ENCODE measurements at regions not wholly inside any gene's neighbourhood (a gene's known extent, or its start where the extent isn't known, plus 50 kb on each side); places are given as distances from the start of the nearest gene placed in this dataset.

DNA sequence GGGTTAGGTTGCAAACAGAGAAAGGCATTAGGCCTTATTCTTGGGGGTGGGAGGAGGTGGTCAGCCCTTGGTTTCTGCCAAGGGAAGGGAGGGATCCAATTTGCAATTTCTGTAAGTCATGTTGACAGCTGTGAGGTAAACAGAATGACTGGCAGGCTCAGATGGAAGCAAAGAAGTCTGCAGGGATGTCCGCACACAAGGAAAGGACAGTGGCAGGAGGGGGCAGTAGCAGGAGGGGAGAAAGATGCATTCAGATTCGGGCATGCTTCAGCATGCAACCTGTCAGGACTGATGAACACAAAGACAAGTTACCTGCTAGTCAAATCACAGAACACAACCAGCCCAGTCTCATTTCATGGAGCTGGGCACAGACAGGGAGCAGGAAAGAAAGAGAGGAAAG, 217.9 kb upstream of the FOXA2 start:
- DNase-seq (ENCODE audit: low read depth) = no peak
- TF ChIP-seq, protein P1, sequence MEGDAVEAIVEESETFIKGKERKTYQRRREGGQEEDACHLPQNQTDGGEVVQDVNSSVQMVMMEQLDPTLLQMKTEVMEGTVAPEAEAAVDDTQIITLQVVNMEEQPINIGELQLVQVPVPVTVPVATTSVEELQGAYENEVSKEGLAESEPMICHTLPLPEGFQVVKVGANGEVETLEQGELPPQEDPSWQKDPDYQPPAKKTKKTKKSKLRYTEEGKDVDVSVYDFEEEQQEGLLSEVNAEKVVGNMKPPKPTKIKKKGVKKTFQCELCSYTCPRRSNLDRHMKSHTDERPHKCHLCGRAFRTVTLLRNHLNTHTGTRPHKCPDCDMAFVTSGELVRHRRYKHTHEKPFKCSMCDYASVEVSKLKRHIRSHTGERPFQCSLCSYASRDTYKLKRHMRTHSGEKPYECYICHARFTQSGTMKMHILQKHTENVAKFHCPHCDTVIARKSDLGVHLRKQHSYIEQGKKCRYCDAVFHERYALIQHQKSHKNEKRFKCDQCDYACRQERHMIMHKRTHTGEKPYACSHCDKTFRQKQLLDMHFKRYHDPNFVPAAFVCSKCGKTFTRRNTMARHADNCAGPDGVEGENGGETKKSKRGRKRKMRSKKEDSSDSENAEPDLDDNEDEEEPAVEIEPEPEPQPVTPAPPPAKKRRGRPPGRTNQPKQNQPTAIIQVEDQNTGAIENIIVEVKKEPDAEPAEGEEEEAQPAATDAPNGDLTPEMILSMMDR (IDR thresholded peaks at IDR 0.05; ENCODE audit: insufficient read depth, low read depth, low read length, missing control alignments) = no peak
- H3K4me3 ChIP-seq (ENCODE audit: low read depth, low read length) = no peak overlapping the region

DNA sequence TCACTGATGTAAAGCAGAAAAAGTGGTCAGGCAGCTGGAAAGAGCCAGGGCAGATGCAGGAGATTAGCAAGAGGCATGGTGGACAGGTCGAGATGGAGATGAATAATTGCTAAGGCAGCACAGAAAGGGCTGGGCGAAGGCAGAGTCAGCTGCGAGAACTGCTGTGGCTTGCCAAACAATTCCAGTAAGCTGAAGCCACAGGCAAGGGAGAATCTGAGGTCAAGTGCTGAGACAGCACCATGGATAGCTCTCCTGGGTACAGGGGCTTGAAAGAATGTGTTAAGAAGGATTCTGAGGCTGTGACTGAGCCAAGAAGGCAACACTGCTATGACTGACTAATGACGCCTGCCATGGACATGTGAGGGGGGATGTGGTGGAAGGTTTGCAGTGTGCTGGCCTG, 220.8 kb upstream of the FOXA2 start:
- TF ChIP-seq, protein P1 (IDR thresholded peaks at IDR 0.05; ENCODE audit: insufficient read depth, low read depth, low read length, missing control alignments) = no peak
- H3K4me3 ChIP-seq (ENCODE audit: low read depth, low read length) = no peak overlapping the region
- no peak for DNase-seq (ENCODE audit: low read depth)

DNA sequence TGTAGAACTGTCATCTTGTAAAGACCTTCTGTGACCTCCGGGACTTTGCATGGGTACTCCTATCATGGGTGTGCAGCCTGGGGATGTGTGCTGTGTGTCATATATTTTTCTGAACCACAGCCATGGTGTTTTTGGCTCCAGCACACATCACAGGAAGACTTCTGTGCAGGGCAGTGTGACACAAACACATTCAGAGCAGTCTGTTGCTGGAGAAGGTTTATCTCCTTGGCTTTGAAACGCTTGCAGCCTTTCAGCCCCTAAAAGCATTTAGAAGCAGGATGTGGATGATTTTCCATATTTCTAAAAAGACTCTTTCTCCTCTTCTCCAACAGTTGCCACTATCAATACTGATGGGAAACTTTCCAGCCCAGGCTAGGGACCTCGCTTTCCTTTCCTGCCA, 221.6 kb upstream of the FOXA2 start:
- TF ChIP-seq, protein P1 (IDR thresholded peaks at IDR 0.05; ENCODE audit: insufficient read depth, low read depth, low read length, missing control alignments) = no peak
- no peak for DNase-seq (ENCODE audit: low read depth)
- H3K4me3 ChIP-seq (ENCODE audit: low read depth, low read length) = no peak overlapping the region

DNA sequence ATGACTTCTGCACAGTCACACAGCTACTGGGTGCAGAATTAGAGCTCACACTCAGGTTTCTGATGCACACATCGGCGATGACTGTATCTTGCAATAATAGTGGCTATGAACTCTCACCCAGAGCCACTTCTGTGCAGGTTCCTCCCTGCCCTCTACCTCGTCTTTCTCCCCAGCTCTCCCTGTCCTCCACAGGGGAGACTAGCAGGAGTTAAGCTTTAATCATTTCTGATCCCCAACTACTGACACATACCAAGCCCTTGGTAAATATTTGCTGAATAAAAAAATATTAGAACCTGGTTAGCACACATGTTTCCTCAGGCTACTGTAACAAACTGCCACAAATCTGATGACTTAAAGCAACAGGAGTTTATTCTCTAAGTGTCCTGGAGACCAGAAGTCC, 222.7 kb upstream of the FOXA2 start:
- TF ChIP-seq, protein P1 (IDR thresholded peaks at IDR 0.05; ENCODE audit: insufficient read depth, low read depth, low read length, missing control alignments) = no peak
- no peak for DNase-seq (ENCODE audit: low read depth)
- H3K4me3 ChIP-seq (ENCODE audit: low read depth, low read length) = no peak overlapping the region

DNA sequence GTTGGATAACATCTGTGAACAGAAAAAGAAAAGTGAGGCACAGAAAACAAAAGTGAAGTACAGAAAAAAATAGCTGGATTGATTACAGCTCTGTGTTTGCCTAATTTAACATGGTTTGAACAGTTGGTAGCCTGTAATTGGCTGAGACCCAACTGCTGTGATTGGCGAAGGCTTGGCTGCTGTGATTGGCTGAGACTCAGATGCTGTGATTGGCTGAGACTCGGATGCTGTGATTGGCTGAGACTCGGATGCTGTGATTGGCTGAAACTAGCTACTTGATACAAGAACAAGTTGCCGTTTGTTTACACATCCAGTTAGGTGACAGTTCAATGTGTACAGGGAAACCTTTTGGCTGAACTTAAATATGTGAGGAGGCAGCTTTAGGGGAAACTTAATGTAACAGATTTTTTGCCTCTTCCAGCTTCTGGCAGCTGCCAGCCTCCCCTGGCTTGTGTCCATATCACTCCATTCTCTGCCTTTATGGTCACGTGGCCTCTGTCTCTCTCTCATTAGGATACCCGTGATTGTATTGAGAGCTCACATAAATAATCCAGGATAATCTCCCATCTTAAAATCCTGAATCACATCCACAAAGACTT, 223.4 kb upstream of the FOXA2 start:
- H3K4me3 ChIP-seq (ENCODE audit: low read depth, low read length) = no peak overlapping the region
- peak; percentile 8 for DNase-seq (ENCODE audit: low read depth)
- TF ChIP-seq, protein P1 (IDR thresholded peaks at IDR 0.05; ENCODE audit: insufficient read depth, low read depth, low read length, missing control alignments) = no peak

DNA sequence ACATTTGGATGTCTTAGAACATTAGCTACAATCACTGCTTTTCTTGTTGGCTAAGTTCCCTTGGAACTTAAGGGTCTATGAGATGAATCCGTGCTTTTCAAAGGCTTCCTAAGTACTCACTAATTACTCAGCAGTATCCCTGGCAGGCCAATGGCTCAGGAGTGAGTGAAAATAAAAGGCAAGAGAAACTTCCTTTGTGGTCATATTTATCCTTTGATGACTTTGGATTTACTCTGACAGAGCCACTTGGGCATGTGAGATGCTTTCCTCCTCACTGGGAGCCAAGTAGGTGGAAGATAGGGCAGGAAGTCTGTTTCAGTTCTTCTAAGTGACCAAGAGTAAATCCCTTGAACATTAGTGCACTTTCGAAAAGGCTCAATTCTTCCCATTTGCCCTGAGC, 224.3 kb upstream of the FOXA2 start:
- no peak for DNase-seq (ENCODE audit: low read depth)
- no peak overlapping the region for H3K4me3 ChIP-seq (ENCODE audit: low read depth, low read length)
- TF ChIP-seq, protein P1 (IDR thresholded peaks at IDR 0.05; ENCODE audit: insufficient read depth, low read depth, low read length, missing control alignments) = no peak

DNA sequence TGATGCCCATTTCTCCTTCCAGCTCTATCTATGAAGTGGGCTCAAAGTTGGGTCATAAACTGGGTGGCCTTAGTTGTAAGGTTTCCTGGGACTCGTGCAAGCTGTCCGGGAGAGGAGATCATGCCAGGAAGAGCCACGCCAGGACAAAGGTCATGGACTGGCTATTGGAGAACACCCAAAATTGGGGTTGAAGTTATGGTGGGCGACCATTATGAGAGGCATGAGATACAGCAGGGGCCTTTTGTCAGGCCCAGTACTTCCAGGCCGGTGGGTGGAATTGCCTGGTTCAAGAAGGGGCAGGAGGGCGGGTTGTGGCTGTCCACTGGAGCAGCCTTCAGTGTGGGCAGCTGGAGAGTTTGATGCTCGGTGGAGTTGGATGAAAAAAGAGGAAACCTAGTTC, 225.1 kb upstream of the SSTR4 start:
- TF ChIP-seq, protein P1 (IDR thresholded peaks at IDR 0.05; ENCODE audit: insufficient read depth, low read depth, low read length, missing control alignments) = no peak

More for the DNA sequence above, 225.1 kb upstream of the SSTR4 start:
- H3K4me3 ChIP-seq (ENCODE audit: low read depth, low read length) = no peak overlapping the region
- no peak for DNase-seq (ENCODE audit: low read depth)
